Endothelial cell of umbilical vein (primary cell): ENCODE measurements at regions not wholly inside any gene's neighbourhood (a gene's known extent, or its start where the extent isn't known, plus 50 kb on each side); places are given as distances from the start of the nearest gene placed in this dataset.

Source experiments
- CTCF ChIP-seq, 2 donors: IDR thresholded peaks; 1 replicate in 1 of 2; 2 replicates in 1 of 2; pipeline ENCODE4 v1.5.1; 2011; ENCODE audit warnings: low read length in 2 of 2, mild to moderate bottlenecking in 2 of 2, moderate library complexity in 2 of 2, control low read depth in 1 of 2, inconsistent platforms in 1 of 2, low read depth in 1 of 2; ENCODE audit not compliant: insufficient read depth in 1 of 2; ENCODE audit errors: extremely low read depth in 1 of 2
- EZH2 ChIP-seq: IDR thresholded peaks from 2 replicates; pipeline ENCODE4 v1.6.1; 2012; ENCODE audit warnings: borderline replicate concordance, low read depth, mild to moderate bottlenecking, moderate library complexity, low read length, inconsistent platforms; ENCODE audit not compliant: severe bottlenecking
- FOS ChIP-seq: IDR thresholded peaks from 2 replicates; pipeline ENCODE4 v1.6.1; 2011; ENCODE audit warnings: mild to moderate bottlenecking, low read length, moderate library complexity, borderline replicate concordance; ENCODE audit not compliant: insufficient read depth
- MAX ChIP-seq: IDR thresholded peaks from 2 replicates; pipeline ENCODE4 v1.6.1; 2011; ENCODE audit not compliant: insufficient read depth, insufficient read length
- POLR2A ChIP-seq: IDR thresholded peaks from 2 replicates; pipeline ENCODE4 v1.6.1; 2012; ENCODE audit warnings: low read depth, mild to moderate bottlenecking, control low read depth, low read length
- POLR2AphosphoS5 ChIP-seq: IDR thresholded peaks from 2 replicates; pipeline ENCODE4 v1.6.1; 2012; ENCODE audit warnings: low read depth, mild to moderate bottlenecking, control low read depth, low read length, moderate library complexity; ENCODE audit not compliant: insufficient read depth

GRCh38 chr5:42944989-42945388 lies 95.1 kb downstream of the ANXA2R start:
- no peak for TF ChIP-seq CTCF (IDR thresholded peaks at IDR 0.05; ENCODE audit: extremely low read depth in 1 of 2, insufficient read depth in 1 of 2, low read depth in 1 of 2, low read length in 2 of 2)
- TF ChIP-seq POLR2AphosphoS5: peak; percentile 76
- no peak for TF ChIP-seq EZH2
- peak; percentile 88 for TF ChIP-seq FOS
- no peak for TF ChIP-seq POLR2A
- peak; percentile 65 for TF ChIP-seq MAX
